AG10803 (cell line): ENCODE measurements at regions not wholly inside any gene's neighbourhood (a gene's known extent, or its start where the extent isn't known, plus 50 kb on each side); places are given as distances from the start of the nearest gene placed in this dataset.

ENCODE experiments used
- DNase-seq: peaks from one replicate; pipeline ENCODE4 v3.0.0; 2010; ENCODE audit warnings: low read depth
- H3K4me3 ChIP-seq: 2 replicates; pipeline ENCODE4 v1.5.1; 2011; ENCODE audit warnings: mild to moderate bottlenecking, low read length, control low read depth
- TF ChIP-seq, protein P1 (sequence below): conservative IDR thresholded peaks from 2 replicates; pipeline ENCODE4 v1.5.1; 2011; ENCODE audit warnings: mild to moderate bottlenecking, low read length, control low read depth, inconsistent platforms

DNA sequence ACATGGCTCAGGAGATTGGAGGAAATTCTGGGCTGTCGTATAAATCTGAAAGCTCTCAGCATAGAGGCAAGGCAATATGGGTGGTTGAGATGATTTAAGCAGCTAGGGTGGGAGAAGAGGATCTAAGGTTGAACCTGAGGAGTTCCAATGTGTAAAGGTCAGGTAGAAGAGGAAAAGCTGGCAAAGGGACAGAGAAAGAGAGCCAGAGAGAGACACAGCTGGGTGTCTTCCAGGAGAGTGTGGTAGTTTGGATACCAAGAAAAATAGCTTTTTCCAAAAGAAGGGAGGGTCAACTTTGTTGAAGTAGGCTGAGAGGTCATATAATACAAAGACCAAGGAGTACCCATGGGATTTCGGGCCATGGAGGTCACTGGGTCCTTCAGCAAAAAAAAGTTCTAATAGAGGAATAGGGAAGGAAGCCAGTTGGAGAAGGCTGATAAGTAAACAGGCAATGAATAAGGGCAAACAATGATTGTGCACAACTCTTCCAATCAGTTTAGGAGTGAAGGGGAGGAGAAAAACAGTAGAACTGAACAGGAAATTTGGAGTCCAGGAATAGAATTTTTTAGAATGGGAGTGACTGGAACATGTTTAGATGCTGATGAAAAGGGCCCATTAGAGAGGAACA lies 135.1 kb downstream of the QRSL1 start:
- TF ChIP-seq, protein P1, sequence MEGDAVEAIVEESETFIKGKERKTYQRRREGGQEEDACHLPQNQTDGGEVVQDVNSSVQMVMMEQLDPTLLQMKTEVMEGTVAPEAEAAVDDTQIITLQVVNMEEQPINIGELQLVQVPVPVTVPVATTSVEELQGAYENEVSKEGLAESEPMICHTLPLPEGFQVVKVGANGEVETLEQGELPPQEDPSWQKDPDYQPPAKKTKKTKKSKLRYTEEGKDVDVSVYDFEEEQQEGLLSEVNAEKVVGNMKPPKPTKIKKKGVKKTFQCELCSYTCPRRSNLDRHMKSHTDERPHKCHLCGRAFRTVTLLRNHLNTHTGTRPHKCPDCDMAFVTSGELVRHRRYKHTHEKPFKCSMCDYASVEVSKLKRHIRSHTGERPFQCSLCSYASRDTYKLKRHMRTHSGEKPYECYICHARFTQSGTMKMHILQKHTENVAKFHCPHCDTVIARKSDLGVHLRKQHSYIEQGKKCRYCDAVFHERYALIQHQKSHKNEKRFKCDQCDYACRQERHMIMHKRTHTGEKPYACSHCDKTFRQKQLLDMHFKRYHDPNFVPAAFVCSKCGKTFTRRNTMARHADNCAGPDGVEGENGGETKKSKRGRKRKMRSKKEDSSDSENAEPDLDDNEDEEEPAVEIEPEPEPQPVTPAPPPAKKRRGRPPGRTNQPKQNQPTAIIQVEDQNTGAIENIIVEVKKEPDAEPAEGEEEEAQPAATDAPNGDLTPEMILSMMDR: no peak
- H3K4me3 ChIP-seq: no peak overlapping the region
- no peak for DNase-seq

DNA sequence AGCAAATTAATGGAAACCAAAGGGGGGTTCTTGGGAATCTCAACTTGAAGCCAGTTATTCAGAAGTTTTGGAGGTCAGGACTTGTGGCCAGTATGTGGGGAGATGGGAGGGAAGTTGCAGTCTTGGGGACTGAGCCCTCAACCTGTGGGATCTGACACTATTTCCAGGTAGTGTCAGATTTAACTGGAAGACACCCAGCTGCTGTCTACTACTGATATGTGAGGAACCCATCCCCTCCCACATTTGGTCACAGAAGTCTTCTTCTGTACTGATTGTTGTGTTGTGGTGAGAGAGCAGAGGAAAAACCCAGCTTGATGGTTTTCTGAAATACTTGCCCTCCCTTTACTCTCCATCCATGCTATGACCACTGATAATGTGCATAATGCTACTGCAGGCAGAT lies 134.0 kb downstream of the QRSL1 start:
- TF ChIP-seq, protein P1: no peak
- no peak overlapping the region for H3K4me3 ChIP-seq
- no peak for DNase-seq

DNA sequence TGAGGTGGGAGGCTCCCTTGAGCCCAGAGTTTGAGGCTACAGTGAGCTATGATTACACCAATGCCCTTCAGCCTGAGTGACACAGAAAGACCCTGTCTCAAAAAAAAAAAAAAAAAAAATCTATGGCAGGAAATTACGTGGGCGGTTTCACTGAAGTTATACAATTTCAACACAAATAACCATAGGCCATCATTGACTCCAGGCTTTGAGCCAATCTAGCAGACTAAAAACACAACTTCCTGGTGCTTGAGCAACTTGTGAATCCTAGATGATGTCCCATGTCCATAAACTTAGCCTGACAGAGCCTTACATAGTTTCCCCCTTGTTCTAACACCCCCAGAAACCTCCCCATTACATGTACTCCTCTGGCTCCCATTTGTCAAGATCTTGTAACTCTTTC lies 131.8 kb downstream of the QRSL1 start:
- no peak for DNase-seq
- TF ChIP-seq, protein P1: no peak
- no peak overlapping the region for H3K4me3 ChIP-seq

DNA sequence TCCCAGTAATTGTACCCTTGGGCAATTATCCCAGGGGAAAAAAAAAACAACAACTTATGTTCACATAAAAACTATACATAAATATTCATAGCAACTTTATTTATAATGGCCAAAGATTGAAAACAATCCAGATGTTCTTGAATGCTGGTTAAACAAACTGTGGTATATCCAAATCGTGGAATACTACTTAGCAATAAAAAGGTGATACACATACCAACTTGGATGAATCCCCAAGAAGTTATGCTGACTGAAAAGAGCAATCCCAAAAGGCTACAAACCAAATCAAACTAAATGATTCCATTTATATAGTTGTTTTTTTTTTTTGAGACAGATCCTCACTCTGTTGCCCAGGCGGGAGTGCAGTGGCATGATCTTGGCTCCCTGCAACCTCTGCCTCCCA lies 129.7 kb downstream of the QRSL1 start:
- H3K4me3 ChIP-seq: no peak overlapping the region
- TF ChIP-seq, protein P1: no peak
- DNase-seq: no peak

DNA sequence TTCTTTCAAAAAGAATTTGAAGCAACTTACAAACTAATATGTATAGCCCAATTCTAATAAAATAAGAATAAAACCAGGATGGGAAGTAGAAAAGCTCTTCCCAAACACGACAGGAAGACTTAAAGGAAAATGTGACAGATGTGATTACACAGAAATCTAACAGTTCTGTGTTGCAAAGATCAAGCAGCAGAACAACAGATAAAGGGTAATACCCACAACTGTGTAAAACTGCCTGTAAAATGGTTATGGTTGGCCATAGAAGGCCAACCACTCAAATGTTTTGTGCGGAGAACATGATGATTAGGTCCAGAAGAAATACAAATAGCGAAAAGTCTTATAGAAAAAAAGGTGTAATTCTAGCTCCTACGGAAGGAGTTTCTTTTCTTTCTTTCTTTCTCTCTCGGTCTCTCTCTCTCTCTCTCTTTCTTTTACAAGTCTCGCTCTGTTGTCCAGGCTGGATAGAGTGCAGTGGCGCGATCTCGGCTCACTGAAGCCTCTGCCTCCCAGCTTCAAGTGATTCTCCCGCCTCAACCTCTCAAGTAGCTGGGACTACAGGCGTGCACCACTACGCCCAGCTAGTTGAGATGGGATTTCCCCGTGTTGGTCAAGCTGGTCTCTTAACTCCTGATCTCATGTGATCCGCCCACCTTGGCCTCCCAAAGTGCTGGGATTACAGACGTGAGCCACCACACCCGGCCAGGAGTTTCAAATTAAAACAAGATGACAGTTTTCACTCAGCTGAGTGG lies 128.5 kb downstream of the QRSL1 start:
- no peak overlapping the region for H3K4me3 ChIP-seq
- TF ChIP-seq, protein P1: no peak
- no peak for DNase-seq

DNA sequence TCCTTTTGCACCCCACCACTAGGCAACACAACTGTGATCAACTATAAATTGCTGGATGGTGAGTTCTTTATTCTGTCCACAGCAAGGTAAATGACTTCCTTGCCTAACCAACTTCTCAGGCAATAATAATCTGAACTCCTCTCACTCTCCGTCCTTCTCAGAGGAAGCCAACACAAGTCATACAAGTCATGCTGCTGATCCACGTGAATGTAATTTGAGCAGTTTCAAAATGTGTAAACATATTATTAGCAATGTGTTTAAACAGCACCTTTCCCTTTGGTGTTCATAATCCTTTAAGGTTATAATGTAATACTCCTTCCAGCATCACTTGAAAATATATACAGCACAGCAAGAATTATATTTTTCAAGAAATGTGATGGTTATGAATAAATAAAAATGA lies 127.9 kb downstream of the QRSL1 start:
- TF ChIP-seq, protein P1: no peak

DNA sequence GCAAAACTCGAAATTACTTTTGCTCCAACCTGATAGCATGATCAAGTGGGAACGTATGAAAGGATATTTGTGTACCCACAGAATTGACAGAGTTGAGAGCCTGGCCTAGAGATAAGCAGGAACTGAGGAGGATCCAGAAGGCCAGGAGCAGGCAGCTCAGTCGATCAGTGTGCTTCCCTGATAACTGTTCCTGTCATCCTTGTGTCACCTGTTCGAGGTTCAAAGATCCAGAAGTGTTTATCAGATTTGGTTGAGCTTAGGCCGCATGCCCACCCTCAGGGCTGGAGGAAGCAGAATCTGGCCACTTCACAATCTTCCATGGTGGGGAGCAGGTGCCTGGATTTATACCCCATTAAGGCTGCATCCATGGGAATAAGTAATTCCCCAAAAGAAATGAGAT lies 124.8 kb downstream of the QRSL1 start:
- no peak overlapping the region for H3K4me3 ChIP-seq
- DNase-seq: no peak
- TF ChIP-seq, protein P1: no peak

More for the DNA sequence above, 127.9 kb downstream of the QRSL1 start:
- no peak for DNase-seq
- no peak overlapping the region for H3K4me3 ChIP-seq
